ENCODE measurements at regions not wholly inside any gene's neighbourhood (a gene's known extent, or its start where the extent isn't known, plus 50 kb on each side); places are given as distances from the start of the nearest gene placed in this dataset.

- TF ChIP-seq ZNF609 (CRISPR knock-in tag; IDR thresholded peaks at IDR 0.05; ENCODE audit: borderline replicate concordance), result peak; percentile 92; the same call in 1 of the 2 replicates
- TF ChIP-seq TGIF2 (CRISPR knock-in tag; IDR thresholded peaks at IDR 0.05), result peak; percentile 75; the same call in 1 of the 2 replicates
- no peak for TF ChIP-seq ZNF275 (CRISPR knock-in tag; IDR thresholded peaks at IDR 0.05; ENCODE audit: borderline replicate concordance)
- peak; percentile 73 for TF ChIP-seq XRCC5 (optimal IDR thresholded peaks at IDR 0.05; ENCODE audit: low read length)
- no peak for TF ChIP-seq MBNL3 (CRISPR knock-in tag; conservative IDR thresholded peaks at IDR 0.05)
- no peak for TF ChIP-seq ZNF513 (CRISPR knock-in tag; conservative IDR thresholded peaks at IDR 0.05)
- TF ChIP-seq SIN3A (IDR thresholded peaks at IDR 0.05; ENCODE audit: borderline replicate concordance, low read depth, low read length), result no peak
- TF ChIP-seq ZMAT3 (CRISPR knock-in tag; conservative IDR thresholded peaks at IDR 0.05), result peak; percentile 80; the same call in 1 of the 2 replicates
- peak; percentile 97 for TF ChIP-seq PHF21A (CRISPR knock-in tag; IDR thresholded peaks at IDR 0.05)
- 0 out of 2 replicates have a peak, but pooled peaks have one; percentile 15 for TF ChIP-seq ZNF546 (CRISPR knock-in tag; conservative IDR thresholded peaks at IDR 0.05)
- TF ChIP-seq SUZ12 (IDR thresholded peaks at IDR 0.05; ENCODE audit: low read depth, low read length), result no peak
- TF ChIP-seq HNF1A (IDR thresholded peaks at IDR 0.05; ENCODE audit: low read depth), result peak; percentile 17; the same call in 1 of the 2 replicates
- TF ChIP-seq HNF1A (CRISPR knock-in tag; IDR thresholded peaks at IDR 0.05; ENCODE audit: borderline replicate concordance), result peak; percentile 83; the same call in 1 of the 2 replicates
- TF ChIP-seq RFX3 (CRISPR knock-in tag; IDR thresholded peaks at IDR 0.05), result no peak
- peak; percentile 84; the same call in 1 of the 2 replicates for TF ChIP-seq HOXA5 (CRISPR knock-in tag; IDR thresholded peaks at IDR 0.05)
- no peak for TF ChIP-seq ZNF282 (IDR thresholded peaks at IDR 0.05; ENCODE audit: partially characterized antibody)
- TF ChIP-seq ZNF598 (CRISPR knock-in tag; IDR thresholded peaks at IDR 0.05; ENCODE audit: borderline replicate concordance), result 0 out of 2 replicates have a peak, but pooled peaks have one; percentile 44
These were observed 184.7 kb upstream of the GLI2 start (continued) for GRCh38 chr2:120550893-120551446.
